ENCODE measurements at regions not wholly inside any gene's neighbourhood (a gene's known extent, or its start where the extent isn't known, plus 50 kb on each side); places are given as distances from the start of the nearest gene placed in this dataset.

DNA sequence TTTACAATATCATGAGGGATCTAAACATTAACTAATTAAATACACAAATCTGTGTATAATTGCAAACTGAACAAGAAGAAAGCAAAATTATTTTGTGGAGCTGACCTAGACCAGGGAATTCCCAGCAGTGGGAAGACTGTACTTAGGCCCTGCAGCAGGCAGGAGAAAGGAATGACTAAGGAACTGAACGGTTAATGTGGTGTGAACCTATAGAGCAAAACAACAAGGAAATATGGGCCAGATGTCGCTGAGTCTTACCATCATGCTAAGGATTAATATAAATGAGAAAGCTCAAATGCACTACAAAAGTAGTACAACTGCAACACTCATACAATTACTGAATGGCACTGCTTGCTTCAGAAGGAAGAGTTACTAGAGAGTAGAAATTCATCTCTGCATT, 120.3 kb upstream of the ATXN3L start:
- no peaks in the 10 kb centered on the region for H3K9me3 ChIP-seq (ENCODE audit: control insufficient read depth, low read depth, low read length)
- no peak for DNase-seq
- no CpG with 5 or more reads among the region's 2 CpGs for WGBS (ENCODE audit: extremely low coverage, insufficient read length, low lambda C conversion rate)
- no peak overlapping the region for H2BK20ac ChIP-seq (ENCODE audit: low read depth, low read length, poor library complexity, severe bottlenecking)
- H4K8ac ChIP-seq (replicated peaks; ENCODE audit: insufficient read length, low read depth, low read length) = no peak overlapping the region
- H3K4me1 Mint-ChIP-seq = no peaks in the 10 kb centered on the region
- H2BK120ac ChIP-seq (ENCODE audit: low read depth, low read length, poor library complexity, severe bottlenecking) = no peak overlapping the region
- no peak overlapping the region for H3K4me2 ChIP-seq (ENCODE audit: insufficient read depth, insufficient read length, low read length)
- no peak overlapping the region for H2AK5ac ChIP-seq (ENCODE audit: insufficient read length, low read length)
- H3K4ac ChIP-seq (ENCODE audit: low read depth, low read length) = no peak overlapping the region
- H3K27me3 Mint-ChIP-seq (ENCODE audit: low read depth) = no peaks in the 10 kb centered on the region
- no peak overlapping the region for H3K27ac ChIP-seq (ENCODE audit: insufficient read length, low read depth, low read length)
- H2AFZ ChIP-seq (ENCODE audit: low read length) = no peak overlapping the region
- no peaks in the 10 kb centered on the region for H3K4me1 ChIP-seq (ENCODE audit: insufficient read depth, low read length)
- H3K56ac ChIP-seq (ENCODE audit: insufficient read length, low read depth, low read length) = no peak overlapping the region
- no peaks in the 10 kb centered on the region for H3K79me1 ChIP-seq (ENCODE audit: insufficient read depth, low read depth, low read length, poor library complexity, severe bottlenecking)
- H2BK5ac ChIP-seq (ENCODE audit: insufficient read length, low read length) = no peak overlapping the region
- H3K23ac ChIP-seq (ENCODE audit: insufficient read length, low read depth, low read length) = no peak overlapping the region
- no peak overlapping the region for H4K5ac ChIP-seq (ENCODE audit: insufficient read length, low read depth, low read length)
- peaks cover 74 to 75% of the 10 kb centered on the region in 2 experiments for H3K9me3 Mint-ChIP-seq
- H3K27ac Mint-ChIP-seq = no peak overlapping the region
- H3K14ac ChIP-seq (ENCODE audit: insufficient read depth, low read length) = no peak overlapping the region
- no peaks in the 10 kb centered on the region for H3K27me3 ChIP-seq (ENCODE audit: insufficient read depth, low read length)
- H3K36me3 Mint-ChIP-seq (ENCODE audit: insufficient read depth in 1 of 3, low read depth in 3 of 3) = peaks cover 0 to 9% (median 6%) of the 10 kb centered on the region in 3 experiments; a peak in 5 of 7 replicates
- H3K9ac ChIP-seq (ENCODE audit: extremely low read depth, insufficient read length, low read length) = no peak overlapping the region
- TF ChIP-seq, protein P1, sequence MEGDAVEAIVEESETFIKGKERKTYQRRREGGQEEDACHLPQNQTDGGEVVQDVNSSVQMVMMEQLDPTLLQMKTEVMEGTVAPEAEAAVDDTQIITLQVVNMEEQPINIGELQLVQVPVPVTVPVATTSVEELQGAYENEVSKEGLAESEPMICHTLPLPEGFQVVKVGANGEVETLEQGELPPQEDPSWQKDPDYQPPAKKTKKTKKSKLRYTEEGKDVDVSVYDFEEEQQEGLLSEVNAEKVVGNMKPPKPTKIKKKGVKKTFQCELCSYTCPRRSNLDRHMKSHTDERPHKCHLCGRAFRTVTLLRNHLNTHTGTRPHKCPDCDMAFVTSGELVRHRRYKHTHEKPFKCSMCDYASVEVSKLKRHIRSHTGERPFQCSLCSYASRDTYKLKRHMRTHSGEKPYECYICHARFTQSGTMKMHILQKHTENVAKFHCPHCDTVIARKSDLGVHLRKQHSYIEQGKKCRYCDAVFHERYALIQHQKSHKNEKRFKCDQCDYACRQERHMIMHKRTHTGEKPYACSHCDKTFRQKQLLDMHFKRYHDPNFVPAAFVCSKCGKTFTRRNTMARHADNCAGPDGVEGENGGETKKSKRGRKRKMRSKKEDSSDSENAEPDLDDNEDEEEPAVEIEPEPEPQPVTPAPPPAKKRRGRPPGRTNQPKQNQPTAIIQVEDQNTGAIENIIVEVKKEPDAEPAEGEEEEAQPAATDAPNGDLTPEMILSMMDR (conservative IDR thresholded peaks at IDR 0.05) = no peak
- H4K20me1 ChIP-seq (ENCODE audit: control insufficient read depth, insufficient read depth, insufficient read length) = no peaks in the 10 kb centered on the region
- no peak overlapping the region for H4K91ac ChIP-seq (ENCODE audit: insufficient read length, low read depth, low read length)
- no peaks in the 10 kb centered on the region for H3K23me2 ChIP-seq (ENCODE audit: insufficient read length, low read depth, low read length, poor library complexity, severe bottlenecking)
- H3K18ac ChIP-seq (ENCODE audit: insufficient read length, low read depth, low read length) = no peak overlapping the region
- H2BK12ac ChIP-seq (ENCODE audit: insufficient read length, low read depth, low read length) = no peak overlapping the region
- no peak overlapping the region for H3K4me3 Mint-ChIP-seq
- H3K79me2 ChIP-seq (ENCODE audit: insufficient read depth, low read length) = no peaks in the 10 kb centered on the region
- no peak overlapping the region for H2BK15ac ChIP-seq (ENCODE audit: low read depth, low read length)
- no peak overlapping the region for H3T11ph ChIP-seq (ENCODE audit: low read length)

Measured in H9 (cell line).